ENCODE measurements at regions not wholly inside any gene's neighbourhood (a gene's known extent, or its start where the extent isn't known, plus 50 kb on each side); places are given as distances from the start of the nearest gene placed in this dataset.

DNA sequence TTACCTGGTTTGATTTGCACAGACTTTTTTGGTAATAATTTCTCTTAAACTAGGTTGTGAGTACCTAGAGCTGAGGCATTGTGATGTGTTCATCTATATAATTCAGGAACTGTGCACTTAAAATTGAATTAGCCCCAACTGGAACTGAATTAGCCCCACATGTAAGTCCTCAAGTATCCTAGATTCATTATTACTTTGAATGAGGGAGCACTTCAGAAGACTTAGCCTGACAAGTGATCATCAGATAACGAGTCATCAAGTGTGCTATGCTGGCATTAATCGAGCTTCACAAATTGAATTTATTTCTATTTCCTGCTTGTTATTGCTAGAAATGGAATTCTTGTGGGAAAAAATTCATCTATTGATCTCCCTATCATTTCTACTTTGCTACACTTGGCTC, 323.4 kb upstream of the SEMA3D start:
- DNase-seq (ENCODE audit: low read depth in 2 of 2): no peak

DNA sequence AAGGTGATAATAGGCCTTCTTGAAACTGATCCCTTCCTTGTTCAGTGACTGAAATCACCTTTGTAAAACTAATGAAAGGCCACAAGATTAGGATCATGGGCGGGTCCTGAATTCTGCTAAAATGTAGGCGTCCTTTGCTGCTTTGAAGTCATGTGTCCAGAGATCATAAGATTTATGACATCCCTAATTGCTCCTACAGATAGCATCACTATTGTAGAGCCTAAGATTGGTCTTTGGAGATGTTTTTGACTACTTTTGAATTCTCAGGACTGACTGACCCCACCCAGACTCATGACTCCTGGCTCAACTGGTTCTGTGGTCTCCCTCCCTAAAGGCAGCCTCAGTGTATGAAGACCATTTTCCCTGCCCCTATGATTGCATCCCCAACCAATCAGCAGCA, 322.6 kb upstream of the SEMA3D start:
- DNase-seq (ENCODE audit: low read depth in 2 of 2): no peak

DNA sequence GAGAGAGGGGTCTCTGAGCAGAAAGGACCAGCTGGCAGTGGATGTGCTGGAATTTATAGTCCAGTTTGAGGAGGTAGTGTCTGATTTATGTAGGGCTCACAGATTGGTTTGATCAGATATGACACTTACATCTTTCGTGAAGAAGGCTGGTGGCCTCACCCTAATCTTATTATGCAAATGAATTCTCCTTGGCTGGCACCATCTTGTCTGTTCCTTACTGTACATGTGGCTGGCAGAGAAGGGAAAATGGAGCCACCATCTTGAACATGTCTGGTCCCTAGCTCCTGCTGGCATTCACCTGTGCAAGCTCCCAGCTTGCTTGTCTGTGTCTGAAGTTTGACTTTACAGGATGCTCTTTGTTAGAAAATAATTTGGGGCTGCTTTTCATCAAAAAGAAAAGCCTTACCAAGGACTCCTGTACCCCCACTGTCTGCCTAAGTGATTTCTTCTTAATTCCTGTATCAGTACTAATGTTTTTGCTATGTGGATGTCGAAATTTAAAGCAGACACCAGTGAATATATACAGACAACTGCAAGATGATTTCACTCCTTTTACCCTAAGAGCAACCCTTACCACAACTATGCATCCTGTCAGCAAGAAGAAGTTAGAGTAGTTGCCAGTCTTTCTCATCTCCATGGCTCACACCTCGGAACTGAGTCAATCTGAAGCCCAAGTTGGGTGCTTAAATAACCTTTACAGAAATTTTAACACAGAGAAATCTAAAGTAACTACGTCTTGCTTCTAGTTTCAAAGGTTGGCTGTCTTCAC, 322.0 kb upstream of the SEMA3D start:
- no peak for DNase-seq (ENCODE audit: low read depth in 2 of 2)

DNA sequence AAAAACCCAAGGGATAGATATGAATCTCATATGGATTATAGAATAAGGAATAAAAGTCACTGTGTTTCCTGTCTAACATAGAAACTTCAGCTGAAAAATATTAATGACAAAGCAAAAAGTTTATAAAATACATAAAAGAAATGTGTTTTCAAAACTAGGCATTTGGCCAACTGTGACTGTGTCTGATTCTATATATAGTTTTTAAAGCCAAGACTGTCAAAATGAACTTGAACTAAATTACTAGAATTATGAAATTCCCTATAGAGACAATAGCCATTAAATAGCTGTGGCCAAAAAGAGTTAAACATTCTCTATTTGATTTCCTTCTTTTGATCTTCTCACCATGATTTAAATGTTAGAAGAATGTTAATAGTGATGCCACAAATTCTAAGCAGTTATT, 311.2 kb upstream of the SEMA3D start:
- DNase-seq (ENCODE audit: low read depth in 2 of 2): no peak

DNA sequence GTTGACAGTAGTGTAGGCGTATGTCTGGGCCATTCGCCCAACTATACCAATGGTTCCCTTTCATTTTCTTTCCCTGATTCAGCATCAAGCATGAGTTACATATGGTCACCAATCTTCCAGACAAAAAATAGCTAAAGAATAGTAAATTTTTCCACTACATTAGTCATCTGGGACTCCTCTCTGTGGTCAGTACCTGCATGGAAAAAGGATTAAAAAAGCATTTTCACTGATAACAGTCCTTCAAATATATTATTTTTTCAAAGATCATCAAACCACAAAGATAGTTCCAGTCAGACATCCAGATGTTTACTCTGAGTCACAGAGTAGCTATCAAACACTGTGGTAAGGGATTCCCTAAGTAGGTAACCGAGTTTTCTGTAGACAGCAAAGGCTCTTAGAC, 302.6 kb upstream of the SEMA3D start:
- no peak for DNase-seq (ENCODE audit: low read depth in 2 of 2)

DNA sequence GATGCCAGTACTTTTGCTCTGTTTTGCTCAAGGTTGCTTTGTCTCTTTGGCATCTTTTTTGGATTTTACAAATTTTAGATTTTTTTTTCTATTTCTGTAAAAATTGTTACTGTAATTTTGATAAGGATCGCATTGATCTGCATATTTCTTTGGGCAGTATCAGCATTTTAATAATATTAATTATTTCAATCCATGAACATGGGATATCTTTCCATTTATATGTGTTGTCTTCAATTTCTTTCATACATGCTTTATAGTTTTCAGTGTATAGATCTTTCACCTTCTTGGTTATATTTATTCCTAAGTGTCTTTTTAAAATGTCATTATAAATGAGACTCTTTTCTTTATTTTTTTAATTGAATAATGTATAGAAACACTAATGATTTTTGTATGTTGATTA, 301.6 kb upstream of the SEMA3D start:
- DNase-seq (ENCODE audit: low read depth in 2 of 2): no peak

DNA sequence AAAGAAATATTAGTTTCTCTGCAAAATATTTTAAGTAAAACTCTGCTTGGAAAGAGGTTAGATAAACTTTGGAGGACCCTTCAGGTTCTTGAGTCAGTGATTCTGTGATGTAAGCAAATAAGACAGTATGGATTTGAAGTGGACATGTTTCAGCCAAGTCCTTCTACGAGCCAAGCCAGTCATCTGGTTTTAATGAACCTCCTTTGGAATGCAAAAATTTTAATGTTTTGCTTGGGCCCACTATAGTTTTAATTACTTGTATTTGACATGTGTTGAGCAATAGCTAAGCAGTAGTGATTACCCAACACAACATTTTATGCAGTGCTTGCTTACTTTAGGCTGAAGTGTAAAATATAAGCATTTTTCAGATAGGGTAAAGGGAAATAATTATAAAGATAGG, 296.3 kb upstream of the SEMA3D start:
- DNase-seq (ENCODE audit: low read depth in 2 of 2): no peak

DNA sequence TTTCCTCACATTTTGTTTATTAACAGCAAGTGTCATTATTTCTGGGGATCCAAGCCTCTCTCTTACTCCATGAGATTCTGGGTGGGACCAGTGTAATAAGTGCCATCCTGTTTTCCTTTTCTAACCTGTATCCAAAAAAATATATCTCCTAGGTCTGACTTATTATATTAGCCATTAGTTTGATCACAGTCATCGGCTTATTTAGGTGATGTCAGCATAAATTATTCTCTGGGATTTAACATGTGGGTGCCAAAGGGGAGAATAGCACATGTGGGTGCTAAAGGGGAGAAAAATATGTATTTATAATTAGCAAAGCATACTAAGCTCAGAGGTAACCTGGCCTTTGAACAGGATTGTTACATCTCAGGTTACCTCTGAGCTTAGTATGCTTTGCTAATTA, 293.8 kb upstream of the SEMA3D start:
- DNase-seq (ENCODE audit: low read depth in 2 of 2): no peak

DNA sequence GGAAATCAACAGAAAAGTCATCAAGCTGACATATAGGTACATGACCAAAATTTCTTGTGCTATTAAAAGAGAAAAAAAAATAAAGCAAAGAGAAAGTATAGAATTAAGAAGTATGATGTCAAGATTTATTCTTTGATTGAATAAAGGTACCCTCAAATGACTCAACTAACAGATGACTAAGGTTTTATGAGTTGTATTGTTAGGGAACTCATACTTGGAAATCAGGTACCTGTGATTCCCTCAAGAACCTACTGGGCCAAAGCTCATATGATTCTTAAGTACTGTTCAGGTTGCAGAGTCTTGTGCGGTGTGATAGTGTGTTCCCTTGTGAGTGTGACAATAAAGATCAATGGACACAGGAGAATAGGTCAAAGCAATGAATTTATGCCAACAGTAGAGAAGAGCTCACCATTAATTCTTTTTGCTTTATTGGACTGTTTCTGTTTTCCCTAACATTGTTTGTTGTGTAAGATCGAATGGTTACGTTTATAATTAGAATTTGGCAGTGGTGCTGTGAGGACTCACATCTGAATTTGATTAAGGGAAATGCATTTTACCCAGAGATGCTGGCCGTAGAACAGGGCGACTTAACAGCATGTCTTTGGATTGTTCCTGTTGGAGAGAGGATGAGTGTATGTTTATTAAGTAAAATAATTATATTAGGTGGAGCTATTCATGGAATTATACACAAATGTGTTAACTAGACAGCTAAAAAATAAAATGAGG, 293.2 kb upstream of the SEMA3D start:
- DNase-seq (ENCODE audit: low read depth in 2 of 2): no peak

DNA sequence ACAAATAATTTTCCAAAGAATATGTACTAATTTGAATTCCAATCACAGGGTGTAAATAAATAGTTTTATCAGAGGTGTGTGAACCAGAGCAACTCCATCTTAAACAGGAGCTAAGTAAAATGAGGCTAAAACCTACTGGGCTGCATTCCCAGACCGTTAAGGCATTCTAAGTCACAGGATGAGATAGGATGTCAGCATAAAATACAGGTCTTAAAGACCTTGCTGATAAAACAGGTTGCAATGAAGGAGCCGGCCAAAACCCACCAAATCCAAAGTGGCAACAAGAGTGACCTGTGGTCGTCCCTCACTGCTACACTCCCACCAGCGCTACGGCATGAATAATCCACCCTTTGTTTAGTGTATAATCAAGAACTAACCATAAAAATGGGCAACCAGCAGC, 291.7 kb upstream of the SEMA3D start:
- no peak for DNase-seq (ENCODE audit: low read depth in 2 of 2)

DNA sequence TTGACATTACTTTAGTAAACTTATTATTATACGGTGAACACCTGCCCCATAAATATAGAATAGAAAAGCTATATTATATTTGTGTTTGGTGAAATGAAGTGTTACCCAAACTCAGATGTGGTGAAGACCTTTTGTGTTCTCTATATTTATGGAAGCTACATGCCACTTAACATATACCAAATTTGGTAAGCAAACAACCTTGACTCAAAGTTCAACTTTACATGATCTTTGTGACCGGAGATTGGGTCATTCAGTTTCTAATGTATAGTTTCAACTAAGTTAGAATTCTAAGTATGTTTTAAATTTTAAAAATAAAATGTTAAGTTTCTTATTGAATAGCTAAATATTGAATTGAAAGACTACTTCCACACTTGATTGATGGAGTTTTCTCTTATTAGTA, 288.6 kb upstream of the SEMA3D start:
- no peak for DNase-seq (ENCODE audit: low read depth in 2 of 2)

DNA sequence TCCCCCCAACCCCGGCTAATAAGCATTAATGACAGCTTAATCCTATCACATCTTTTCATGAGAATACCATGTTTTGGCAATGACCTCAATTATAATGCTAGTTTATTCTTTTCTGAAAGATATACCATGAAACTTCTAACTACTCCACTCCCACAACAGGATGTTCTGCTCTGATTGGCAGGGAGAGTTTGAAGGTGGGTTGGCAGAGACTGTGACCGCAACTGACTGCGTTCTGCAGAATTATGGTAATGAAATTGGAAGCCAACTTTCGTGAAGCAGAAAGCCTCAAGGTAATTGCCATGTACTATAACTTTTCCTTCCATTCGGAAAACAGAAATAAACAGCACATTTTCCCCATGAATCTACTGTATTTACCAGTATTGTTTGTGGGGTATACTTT, 288.2 kb upstream of the SEMA3D start:
- DNase-seq (ENCODE audit: low read depth in 2 of 2): no peak

DNA sequence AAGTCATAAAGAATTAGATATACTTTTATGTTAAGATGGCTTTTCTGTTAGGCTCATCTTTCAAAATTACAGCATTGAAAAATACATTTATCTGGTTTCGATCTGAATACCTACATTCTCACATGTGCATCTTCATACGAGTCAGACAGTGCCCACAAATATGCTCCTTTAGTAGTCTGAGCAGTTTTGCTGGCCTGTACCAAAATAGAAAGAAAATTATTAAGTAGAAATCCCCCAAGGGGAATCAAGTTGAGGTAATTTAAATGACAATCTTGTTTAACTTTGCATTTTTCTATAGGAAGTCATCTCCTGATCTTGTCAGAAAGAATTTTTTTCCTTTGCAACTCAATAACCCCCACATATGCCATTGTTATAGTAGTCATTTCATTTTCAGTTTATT, 287.4 kb upstream of the SEMA3D start:
- DNase-seq (ENCODE audit: low read depth in 2 of 2): no peak

DNA sequence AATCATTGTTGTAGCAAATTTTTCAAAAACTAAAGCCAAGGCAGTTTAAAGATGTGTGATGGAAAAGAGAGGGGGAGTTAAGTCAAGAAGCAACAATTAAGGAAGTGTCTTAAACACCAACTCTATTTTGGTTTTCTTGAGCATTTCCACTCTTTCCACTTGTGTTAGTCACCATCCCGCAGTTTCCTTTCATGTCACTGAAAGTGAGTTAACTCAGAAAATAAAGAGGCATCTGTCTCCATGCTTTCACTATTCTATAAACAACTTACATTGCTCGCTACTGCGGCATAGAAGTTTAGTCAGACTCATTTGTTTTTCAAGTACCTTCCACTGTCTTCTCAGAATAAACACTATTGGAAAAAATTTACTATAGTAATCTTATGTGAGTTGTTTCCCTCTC, 284.9 kb upstream of the SEMA3D start:
- DNase-seq (ENCODE audit: low read depth in 2 of 2): no peak

DNA sequence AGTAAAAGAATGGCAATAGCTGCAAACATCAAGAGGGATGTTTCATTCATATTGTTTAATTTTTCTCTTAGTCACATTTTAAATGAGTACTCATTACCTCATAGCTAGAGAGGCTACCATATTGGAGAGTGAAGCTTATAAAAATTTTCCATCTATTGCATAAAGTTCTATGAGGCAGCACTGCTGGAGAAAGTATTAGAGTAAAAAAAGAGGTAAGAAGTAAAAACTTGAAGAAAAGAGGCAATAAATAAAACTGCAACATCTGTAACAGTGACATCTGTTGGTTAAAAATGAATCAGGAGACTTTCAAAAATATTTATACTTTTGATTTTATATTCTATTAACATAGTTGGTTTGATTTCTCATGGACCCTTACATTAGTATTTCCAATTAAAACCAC, 284.5 kb upstream of the SEMA3D start:
- no peak for DNase-seq (ENCODE audit: low read depth in 2 of 2)

DNA sequence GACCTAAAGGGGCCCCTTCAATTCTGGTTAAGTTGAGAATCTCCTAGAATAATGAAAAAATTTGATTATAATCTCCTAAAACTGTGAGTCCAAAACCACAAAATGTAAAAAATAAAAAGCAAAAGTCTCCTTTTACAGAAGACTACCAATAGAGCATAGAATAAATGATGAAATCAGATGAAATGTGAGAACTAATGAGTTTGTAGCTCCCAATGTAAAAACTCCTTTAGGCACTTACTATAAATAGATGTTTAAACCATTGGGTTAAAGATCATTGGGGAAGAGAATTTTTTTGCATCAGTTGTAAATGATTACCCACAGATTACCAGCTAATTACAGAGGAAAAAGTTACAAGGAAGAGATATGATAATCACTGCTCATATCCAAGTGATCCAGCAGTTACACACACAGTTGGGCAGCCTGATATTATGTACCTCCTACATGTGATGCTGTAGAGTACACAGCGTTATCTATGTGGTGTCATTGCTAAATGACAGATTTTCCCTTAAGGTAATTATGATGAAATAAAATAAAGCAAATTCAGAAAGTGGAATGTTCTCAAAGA, 282.7 kb upstream of the SEMA3D start:
- DNase-seq (ENCODE audit: low read depth in 2 of 2): no peak

DNA sequence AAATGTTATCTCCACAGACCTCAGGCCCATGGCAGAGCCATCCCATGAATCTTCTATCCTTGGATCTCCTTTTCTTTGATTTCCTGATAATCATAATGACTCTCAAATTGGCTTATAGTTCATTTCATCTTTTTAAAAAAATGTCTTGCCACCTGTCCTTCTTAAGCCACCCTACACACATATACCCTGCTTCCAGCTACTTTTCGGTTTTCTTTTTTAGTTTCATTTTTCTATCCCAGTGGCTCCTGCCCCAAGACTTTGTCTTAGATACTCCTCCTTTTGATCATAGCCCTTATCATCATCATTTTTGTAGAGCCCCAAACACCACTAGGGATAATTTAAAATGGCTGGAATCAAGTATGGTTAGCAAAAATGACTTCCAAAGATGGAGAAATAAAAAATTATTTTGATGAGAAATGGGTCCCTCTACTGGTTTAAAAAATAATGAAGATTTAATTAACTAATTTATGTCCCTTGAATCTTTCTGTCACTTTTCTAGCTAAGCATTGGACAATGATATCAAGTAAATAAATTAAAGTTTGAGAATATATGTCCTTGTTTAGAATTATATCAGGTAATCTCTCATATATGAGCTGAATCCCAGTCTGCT, 277.3 kb upstream of the SEMA3D start:
- no peak for DNase-seq (ENCODE audit: low read depth in 2 of 2)

DNA sequence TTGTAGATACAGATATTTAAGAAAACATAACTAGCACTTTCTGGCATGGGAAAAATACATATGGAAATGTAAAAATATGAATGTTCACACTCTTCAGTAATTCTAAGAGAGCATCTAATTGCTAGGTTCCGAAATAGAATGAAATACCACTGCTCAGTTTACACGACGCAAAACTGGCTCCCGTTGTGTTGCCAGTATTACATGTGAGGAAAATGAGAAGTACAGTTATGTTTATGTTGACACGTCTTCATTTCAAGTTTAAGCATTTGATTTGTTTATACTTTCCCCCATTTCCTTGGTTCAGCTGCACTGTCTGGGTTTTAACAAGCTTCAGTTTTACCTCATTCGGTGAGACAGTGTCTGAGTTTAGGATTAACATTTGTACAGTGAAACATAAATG, 275.8 kb upstream of the SEMA3D start:
- no peak for DNase-seq (ENCODE audit: low read depth in 2 of 2)

DNA sequence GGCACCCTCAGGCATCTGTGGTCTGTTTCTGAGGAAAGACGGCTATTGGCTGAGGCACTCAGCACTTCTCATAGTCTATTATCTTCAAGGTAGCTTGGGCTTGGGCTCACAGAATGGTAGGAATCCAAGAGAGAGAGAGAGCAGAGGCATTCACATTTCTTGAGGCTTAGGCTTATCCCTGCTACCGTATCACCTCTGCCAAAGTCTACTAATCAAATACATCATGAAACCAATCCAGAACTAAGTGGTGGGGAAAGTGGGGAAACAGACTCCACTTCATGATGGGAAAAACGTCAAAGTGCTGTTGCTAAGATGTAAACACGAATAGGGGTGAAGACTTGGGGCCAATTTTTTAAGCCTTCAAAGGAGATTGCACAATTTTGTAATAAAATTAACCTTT, 271.1 kb upstream of the SEMA3D start:
- no peak for DNase-seq (ENCODE audit: low read depth in 2 of 2)

DNA sequence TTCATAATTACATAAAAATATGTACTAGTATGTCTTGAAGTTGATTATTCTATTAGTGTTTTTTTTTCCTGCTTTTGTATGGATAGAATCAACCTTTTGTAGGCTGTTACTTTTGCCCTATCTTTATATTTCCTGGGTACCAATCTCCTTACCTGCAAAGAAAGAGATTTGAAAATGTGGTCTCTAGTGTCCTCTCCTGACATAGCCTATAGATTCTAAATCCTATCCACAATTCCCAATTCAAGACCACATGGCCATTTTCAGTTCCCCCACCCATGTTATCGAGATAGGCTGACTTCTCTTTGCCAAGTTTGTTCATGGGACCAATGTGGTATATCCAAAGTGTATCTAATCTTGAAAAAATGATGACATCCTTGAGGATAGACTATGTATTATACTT, 269.4 kb upstream of the SEMA3D start:
- no peak for DNase-seq (ENCODE audit: low read depth in 2 of 2)

DNA sequence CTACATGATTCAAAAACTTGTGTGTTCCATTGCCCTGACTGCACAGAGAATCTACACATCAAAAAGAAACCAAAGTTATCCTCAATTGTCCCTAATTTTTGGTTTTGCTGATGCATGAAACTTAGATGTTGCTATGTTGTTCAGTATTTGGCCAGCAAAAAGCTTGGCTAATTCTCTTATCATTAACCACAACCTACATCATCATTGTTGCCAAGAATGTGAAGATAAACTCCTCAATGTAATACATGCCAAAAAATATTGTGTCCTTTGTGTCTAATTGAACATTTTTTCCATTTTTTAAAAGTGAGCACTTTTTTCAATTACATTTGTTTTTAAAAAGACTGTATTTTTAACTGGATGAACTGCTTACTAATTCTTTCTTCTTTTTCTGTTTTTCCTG, 268.0 kb upstream of the SEMA3D start:
- no peak for DNase-seq (ENCODE audit: low read depth in 2 of 2)

DNA sequence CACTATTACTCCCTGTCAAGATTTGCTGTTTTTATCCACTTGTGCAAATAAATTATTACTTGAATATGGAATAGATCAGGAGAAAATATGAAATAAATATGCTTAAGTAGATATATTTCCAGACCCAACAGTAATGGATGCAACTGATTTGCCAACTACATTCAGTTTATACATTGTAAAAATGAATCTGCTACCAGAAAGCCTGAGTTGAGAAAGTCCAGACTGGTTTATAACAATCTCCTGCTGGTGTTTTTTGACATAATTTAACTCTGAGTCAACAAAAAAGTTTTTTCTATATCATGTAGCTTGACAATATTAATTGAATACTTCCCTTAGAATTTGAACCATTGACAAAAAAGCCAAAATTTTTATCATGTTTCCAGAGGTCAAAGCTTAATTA, 265.8 kb upstream of the SEMA3D start:
- DNase-seq (ENCODE audit: low read depth in 2 of 2): no peak

DNA sequence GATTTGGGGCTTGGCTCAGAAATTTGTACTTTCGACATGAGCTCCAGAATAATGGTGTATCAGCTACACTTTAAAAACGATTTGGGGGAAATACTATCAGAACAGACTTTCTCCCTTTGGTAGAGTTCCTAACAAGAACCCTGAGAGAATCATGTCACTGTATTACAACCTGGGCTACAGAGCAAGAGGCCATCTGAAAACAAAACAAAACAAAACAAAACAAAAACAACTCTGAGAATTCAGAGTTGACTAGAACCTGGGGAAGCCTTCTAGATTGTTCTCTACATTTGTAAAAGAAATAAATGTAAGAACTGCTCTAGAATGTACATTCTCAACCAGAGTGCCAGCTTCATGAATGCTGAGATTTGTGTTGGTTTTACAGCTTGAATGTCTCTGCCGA, 262.6 kb upstream of the SEMA3D start:
- DNase-seq (ENCODE audit: low read depth in 2 of 2): no peak

Measured in stimulated activated CD8-positive, alpha-beta memory T cell treated with anti-CD3 and anti-CD28 coated beads, Interleukin-2, amount 100 ng/mL, for 48 hours (primary cell).